ENCODE measurements at regions not wholly inside any gene's neighbourhood (a gene's known extent, or its start where the extent isn't known, plus 50 kb on each side); places are given as distances from the start of the nearest gene placed in this dataset.
A peak's percentile ranks its signal among the peaks of the same experiment; 100 is the strongest.

- no peak for DNase-seq
Observed at GRCh38 chr2:172333235-172333977, 94.0 kb upstream of the ITGA6 start.

GRCh38 chr2:172333978-172334330, 93.4 kb upstream of the ITGA6 start:
- DNase-seq = no peak

- DNase-seq = no peak
Observed at GRCh38 chr2:172334988-172335387, 92.4 kb upstream of the ITGA6 start.

- no peak for DNase-seq
Observed at GRCh38 chr2:172335736-172336135, 91.7 kb upstream of the ITGA6 start.

GRCh38 chr2:172336681-172337080, 90.7 kb upstream of the ITGA6 start:
- no peak for DNase-seq

GRCh38 chr2:172339371-172340010, 87.9 kb upstream of the ITGA6 start:
- DNase-seq = no peak

- no peak for DNase-seq
Observed at GRCh38 chr2:172340394-172340793, 87.0 kb upstream of the ITGA6 start.

GRCh38 chr2:172342078-172342477, 85.3 kb upstream of the ITGA6 start:
- DNase-seq = no peak

GRCh38 chr2:172342611-172343010, 84.8 kb upstream of the ITGA6 start:
- DNase-seq = no peak

- no peak for DNase-seq
Observed at GRCh38 chr2:172344159-172344558, 83.2 kb upstream of the ITGA6 start.

GRCh38 chr2:172345956-172346555, 81.3 kb upstream of the ITGA6 start:
- DNase-seq = no peak

GRCh38 chr2:172348555-172349288, 78.7 kb upstream of the ITGA6 start:
- no peak for DNase-seq

- peak; percentile 25 for DNase-seq
Observed at GRCh38 chr2:172350839-172351479, 76.4 kb upstream of the ITGA6 start.

GRCh38 chr2:172351586-172351985, 75.8 kb upstream of the ITGA6 start:
- DNase-seq = no peak

GRCh38 chr2:172354347-172354746, 73.0 kb upstream of the ITGA6 start:
- no peak for DNase-seq

- no peak for DNase-seq
Observed at GRCh38 chr2:172357442-172357841, 69.9 kb upstream of the ITGA6 start.

- DNase-seq = peak; percentile 73
Observed at GRCh38 chr2:172358691-172359556, 68.5 kb upstream of the ITGA6 start.

- no peak for DNase-seq
Observed at GRCh38 chr2:172361360-172361759, 66.0 kb upstream of the ITGA6 start.

- no peak for DNase-seq
Observed at GRCh38 chr2:172361840-172362239, 65.5 kb upstream of the ITGA6 start.

GRCh38 chr2:172364261-172364660, 63.1 kb upstream of the ITGA6 start:
- no peak for DNase-seq

GRCh38 chr2:172366596-172367150, 60.7 kb upstream of the ITGA6 start:
- DNase-seq = peak; percentile 57

Data from hindlimb muscle (tissue), 1 donor.